H1 (cell line): ENCODE measurements at regions not wholly inside any gene's neighbourhood (a gene's known extent, or its start where the extent isn't known, plus 50 kb on each side); places are given as distances from the start of the nearest gene placed in this dataset.

Experiments
- CTCF ChIA-PET: fragments of 300-600 bp; sonication (Branson Sonifier 250); formaldehyde crosslinking; loops from one replicate; lab custom pipeline; 2021; ENCODE audit not compliant: partially characterized antibody; lab: Charles Lee
- POLR2A ChIA-PET: fragments of 300-600 bp; sonication (Branson Sonifier 250); formaldehyde crosslinking; loops from one replicate; lab custom pipeline; 2021; ENCODE audit warnings: inconsistent platforms; ENCODE audit not compliant: partially characterized antibody; lab: Charles Lee
- DNase-seq, 2 experiments: peaks; one replicate each; pipeline versions ENCODE4 v3.0.0 to v3.0.0-alpha.2; 2010 to 2022; ENCODE audit warnings: low spot score in 2 of 2, low read depth in 1 of 2, mixed read lengths in 1 of 2
- FAIRE-seq: peaks from 2 replicates; lab custom pipeline; 2011; peaks lifted over from hg19 to GRCh38; lab: Jason Lieb, UNC
- H2AFZ ChIP-seq: 2 replicates; pipeline ENCODE4 v1.8.1; 2012; ENCODE audit warnings: low read length, inconsistent platforms
- H2AK5ac ChIP-seq: 2 replicates; pipeline ENCODE4 v1.6.1; 2013; ENCODE audit warnings: low read depth, low read length
- H2BK120ac ChIP-seq: replicated peaks from 2 replicates; pipeline ENCODE3; 2013; ENCODE audit warnings: low read depth, low read length, inconsistent platforms
- H2BK12ac ChIP-seq: 2 replicates; pipeline ENCODE4 v1.6.1; 2013; ENCODE audit warnings: low read depth, low read length
- H2BK15ac ChIP-seq: 2 replicates; pipeline ENCODE4 v1.6.1; 2013; ENCODE audit warnings: low read length
- H2BK20ac ChIP-seq: 2 replicates; pipeline ENCODE4 v1.6.1; 2013; ENCODE audit warnings: low read length
- H2BK5ac ChIP-seq: 2 replicates; pipeline ENCODE4 v1.6.1; 2013; ENCODE audit warnings: low read depth, low read length
- H3K14ac ChIP-seq: 2 replicates; pipeline ENCODE4 v1.6.1; 2013; ENCODE audit warnings: inconsistent platforms; ENCODE audit not compliant: insufficient read length
- H3K18ac ChIP-seq: 2 replicates; pipeline ENCODE4 v1.6.1; 2013; ENCODE audit warnings: low read length; ENCODE audit errors: extremely low read depth
- H3K23ac ChIP-seq: 2 replicates; pipeline ENCODE4 v1.6.1; 2013; ENCODE audit warnings: inconsistent platforms; ENCODE audit not compliant: insufficient read length
- H3K23me2 ChIP-seq: 2 replicates; pipeline ENCODE4 v1.6.1; 2013; ENCODE audit warnings: low read depth, low read length
- H3K27ac ChIP-seq: 2 replicates; pipeline ENCODE4 v1.6.1; 2011; ENCODE audit warnings: low read depth, low read length, inconsistent platforms
- H3K27me3 ChIP-seq, 4 experiments: replicated peaks in 1 of 4; 1 replicate in 1 of 4; 2 replicates in 3 of 4; pipeline versions ENCODE4 v1.6.1 to v1.8.1; 2011 to 2013; ENCODE audit warnings: low read length in 3 of 4, mild to moderate bottlenecking in 3 of 4, inconsistent platforms in 2 of 4, mixed read lengths in 2 of 4, moderate library complexity in 1 of 4; ENCODE audit not compliant: control insufficient read depth in 3 of 4, insufficient read depth in 3 of 4; ENCODE audit errors: extremely low read depth in 1 of 4
- H3K36me3 ChIP-seq, 4 experiments: 2 replicates each; pipeline versions ENCODE4 v1.6.1 to v1.8.1; 2011 to 2013; ENCODE audit warnings: mild to moderate bottlenecking in 4 of 4, low read length in 3 of 4, moderate library complexity in 2 of 4, control low read depth in 1 of 4, inconsistent platforms in 1 of 4; ENCODE audit not compliant: insufficient read depth in 4 of 4, control insufficient read depth in 2 of 4
- H3K4ac ChIP-seq: replicated peaks from 2 replicates; pipeline ENCODE3; 2013; ENCODE audit warnings: low read length, low read depth, mixed read lengths, inconsistent platforms; ENCODE audit not compliant: insufficient read length
- H3K4me1 ChIP-seq, 4 experiments: replicated peaks in 1 of 4; 1 replicate in 1 of 4; 2 replicates in 3 of 4; pipeline versions ENCODE4 v1.6.1 to v1.8.1; 2011 to 2013; ENCODE audit warnings: low read length in 3 of 4, inconsistent platforms in 2 of 4, mixed read lengths in 1 of 4; ENCODE audit not compliant: insufficient read depth in 4 of 4, control insufficient read depth in 3 of 4
- H3K4me2 ChIP-seq, 2 experiments: 2 replicates each; pipeline versions ENCODE4 v1.6.1 to v1.8.1; 2011 to 2013; ENCODE audit warnings: low read depth in 2 of 2, low read length in 2 of 2, control low read depth in 1 of 2, inconsistent platforms in 1 of 2, mild to moderate bottlenecking in 1 of 2; ENCODE audit not compliant: insufficient read depth in 1 of 2
- H3K4me3 ChIP-seq, 4 experiments: fragments of 200-600, 300-600 bp in 1 of 4; sonication (generic), shearing (Covaris generic), sonication (Bioruptor Twin) in 1 of 4; 2 replicates each; pipeline versions ENCODE4 v1.5.1 to v1.8.1; 2011 to 2016; ENCODE audit warnings: low read length in 4 of 4, low read depth in 3 of 4, control low read depth in 2 of 4, inconsistent platforms in 2 of 4, mild to moderate bottlenecking in 2 of 4, mixed read lengths in 1 of 4, moderate library complexity in 1 of 4; ENCODE audit not compliant: insufficient read depth in 2 of 4; ENCODE audit errors: extremely low read depth in 1 of 4
- H3K56ac ChIP-seq: replicated peaks from 2 replicates; pipeline ENCODE3; 2013; ENCODE audit warnings: low read depth, mild to moderate bottlenecking, mixed read lengths, low read length, inconsistent platforms; ENCODE audit not compliant: insufficient read length
- H3K79me1 ChIP-seq: 2 replicates; pipeline ENCODE4 v1.6.1; 2013; ENCODE audit warnings: low read depth, low read length, control low read depth
- H3K79me2 ChIP-seq, 2 experiments: 2 replicates each; pipeline versions ENCODE4 v1.6.1 to v1.8.1; 2012 to 2013; ENCODE audit warnings: low read length in 2 of 2, mild to moderate bottlenecking in 2 of 2, inconsistent platforms in 1 of 2; ENCODE audit not compliant: insufficient read depth in 2 of 2, control insufficient read depth in 1 of 2
- H3K9ac ChIP-seq, 4 experiments: replicated peaks in 1 of 4; 1 replicate in 1 of 4; 2 replicates in 3 of 4; pipeline versions ENCODE4 v1.6.1 to v1.8.1; 2011 to 2013; ENCODE audit warnings: low read depth in 3 of 4, low read length in 3 of 4, control low read depth in 2 of 4, mild to moderate bottlenecking in 2 of 4, moderate library complexity in 2 of 4, inconsistent platforms in 1 of 4; ENCODE audit errors: extremely low read depth in 1 of 4
- H3K9me3 ChIP-seq, 2 experiments: 2 replicates each; pipeline versions ENCODE4 v1.6.1 to v1.8.1; 2012 to 2013; ENCODE audit warnings: mild to moderate bottlenecking in 2 of 2, moderate library complexity in 2 of 2, control low read depth in 1 of 2, inconsistent platforms in 1 of 2, low read depth in 1 of 2, low read length in 1 of 2, mixed read lengths in 1 of 2; ENCODE audit not compliant: insufficient read depth in 2 of 2
- H4K20me1 ChIP-seq, 2 experiments: replicated peaks in 1 of 2; 2 replicates each; pipeline versions ENCODE3 to v1.8.1; 2011 to 2013; ENCODE audit warnings: inconsistent platforms in 2 of 2, low read length in 2 of 2, mild to moderate bottlenecking in 1 of 2; ENCODE audit not compliant: insufficient read depth in 2 of 2, control insufficient read depth in 1 of 2
- H4K5ac ChIP-seq: 2 replicates; pipeline ENCODE4 v1.6.1; 2013; ENCODE audit warnings: low read length, low read depth, mixed read lengths, inconsistent platforms; ENCODE audit not compliant: insufficient read length
- H4K8ac ChIP-seq: 2 replicates; pipeline ENCODE4 v1.8.0; 2013; ENCODE audit warnings: mild to moderate bottlenecking, moderate library complexity, low read length, inconsistent platforms; ENCODE audit not compliant: insufficient read depth; ENCODE audit errors: extremely low read depth
- H4K91ac ChIP-seq: replicated peaks from 2 replicates; pipeline ENCODE3; 2013; ENCODE audit warnings: low read length, mixed read lengths, inconsistent platforms; ENCODE audit not compliant: insufficient read length
- CBX5 ChIP-seq: fragments of 300-800, 300-1000 bp; sonication (generic); IDR thresholded peaks from 2 replicates; pipeline ENCODE4 v1.7.1; 2016; ENCODE audit warnings: antibody characterized with exemption, low read length, low read depth
- WGBS, 2 experiments: shearing (Covaris generic) in 1 of 2; methylation state at CpG; one replicate each; pipeline versions ENCODE4 v1.1.6 to v1.1.7; 2013 to 2015; ENCODE audit warnings: low lambda C conversion rate in 2 of 2, mixed read lengths in 2 of 2, inconsistent platforms in 1 of 2, low coverage in 1 of 2, missing lambda C conversion rate in 1 of 2; ENCODE audit not compliant: insufficient replicate concordance in 2 of 2, insufficient coverage in 1 of 2, insufficient read length in 1 of 2; ENCODE audit errors: extremely low coverage in 1 of 2, missing lambda C conversion rate in 1 of 2; 5-methylcytosine and 5-hydroxymethylcytosine counted together

GRCh38 chr6:142681099-142681498 is 263.9 kb downstream of the HIVEP2 start:
- Histone ChIP-seq H3K4me1 (no peaks in the 10 kb centered on the region), H3K27me3 (no peaks in the 10 kb centered on the region), H3K36me3 (no peaks in the 10 kb centered on the region), H4K20me1 (no peaks in the 10 kb centered on the region), H3K79me2 (no peaks in the 10 kb centered on the region), H2BK15ac (no peak overlapping the region), H2BK5ac (no peak overlapping the region), H2BK12ac (no peak overlapping the region), H3K14ac (no peak overlapping the region), H4K8ac (no peak overlapping the region), H2BK120ac (no peak overlapping the region), H3K79me1 (no peaks in the 10 kb centered on the region), H3K23ac (no peak overlapping the region), H3K27ac (no peak overlapping the region), H3K56ac (no peak overlapping the region), H3K18ac (no peak overlapping the region), H4K5ac (no peak overlapping the region), H3K9me3 (no peaks in the 10 kb centered on the region), H3K4me3 (no peak overlapping the region)
- POLR2A ChIA-PET: no interaction called here
- WGBS, 2 experiments: 87% methylated on average over 5 of the region's 5 CpGs; no CpG with 5 or more reads in 1 of the 2 experiments
- DNase-seq: no peak
- no peak for TF ChIP-seq CBX5
- TF ChIP-seq, all 59 proteins: peak for 0
- no peak overlapping the region for H3K4ac ChIP-seq
- no peaks in the 10 kb centered on the region for H3K23me2 ChIP-seq
- CTCF ChIA-PET: interaction anchor here (0.8 to 2.3 kb wide), 5 partner anchors 11 to 599 kb away, joined by 3 to 6 read pairs (median 4); no protein-coding TSS in a partner anchor
- H2BK20ac ChIP-seq: no peak overlapping the region
- no peak overlapping the region for H2AFZ ChIP-seq
- FAIRE-seq: no peak
- no peak overlapping the region for H4K91ac ChIP-seq
- H3K4me2 ChIP-seq: no peak overlapping the region
- no peak overlapping the region for H3K9ac ChIP-seq
- no peak overlapping the region for H2AK5ac ChIP-seq
